Activated B cell treated with CpG ODN at 0.5 μM for 24 hours (primary cell): ENCODE measurements at regions not wholly inside any gene's neighbourhood (a gene's known extent, or its start where the extent isn't known, plus 50 kb on each side); places are given as distances from the start of the nearest gene placed in this dataset.

Source experiments
- ATAC-seq: fragments of 200-7000 bp; cut with Tn5 transposase; one replicate; pipeline ENCODE4 v1.10.0; 2021; ENCODE audit warnings: low read depth, mild to moderate bottlenecking, moderate library complexity
- CTCF ChIA-PET: fragments of 350-600 bp; sonication (Branson Sonifier 250); formaldehyde crosslinking; loops from one replicate; lab custom pipeline; 2021; ENCODE audit warnings: antibody characterized with exemption; lab: Charles Lee
- POLR2A ChIA-PET: fragments of 350-600 bp; sonication (Branson Sonifier 250); formaldehyde crosslinking; loops from one replicate; lab custom pipeline; 2021; ENCODE audit warnings: antibody characterized with exemption; lab: Charles Lee
- DNase-seq: peaks from one replicate; pipeline ENCODE4 v3.0.0; 2022
- H3K27ac Mint-ChIP-seq: one replicate; pipeline ENCODE4 v1.8.0; 2020; ENCODE audit warnings: mixed read lengths
- H3K27me3 Mint-ChIP-seq: one replicate; pipeline ENCODE4 v1.8.0; 2021; ENCODE audit warnings: mixed read lengths
- H3K36me3 Mint-ChIP-seq: one replicate; pipeline ENCODE4 v1.8.0; 2021; ENCODE audit warnings: low read depth, mixed read lengths
- H3K4me1 Mint-ChIP-seq: one replicate; pipeline ENCODE4 v1.8.0; 2021; ENCODE audit warnings: mixed read lengths
- H3K4me3 Mint-ChIP-seq: one replicate; pipeline ENCODE4 v1.8.0; 2020; ENCODE audit warnings: mild to moderate bottlenecking, mixed read lengths
- H3K9me3 Mint-ChIP-seq: one replicate; pipeline ENCODE4 v1.8.0; 2020; ENCODE audit warnings: mixed read lengths
- CTCF ChIP-seq: fragments of 200-600 bp; IDR thresholded peaks from one replicate; pipeline ENCODE4 v1.8.0; 2022; ENCODE audit warnings: antibody characterized with exemption, mild to moderate bottlenecking
- intact Hi-C: fragments of 100-400 bp; cut with micrococcal nuclease; formaldehyde crosslinking; loops from one replicate; pipeline ENCODE4 v1.15.1; 2024

GRCh38 chr5:129400395-129400983 is 59.6 kb upstream of the ADAMTS19 start:
- no peak for DNase-seq
- no peak overlapping the region for H3K27ac Mint-ChIP-seq
- H3K4me1 Mint-ChIP-seq = no peaks in the 10 kb centered on the region
- TF ChIP-seq CTCF = no peak
- H3K36me3 Mint-ChIP-seq = no peaks in the 10 kb centered on the region
- no peak for ATAC-seq
- no peak overlapping the region for H3K4me3 Mint-ChIP-seq
- intact Hi-C loops = no loop called here
- H3K27me3 Mint-ChIP-seq = no peaks in the 10 kb centered on the region
- POLR2A ChIA-PET = interaction anchor here (0.6 kb wide), 1 partner anchor 1489 kb away, joined by 11 read pairs; no protein-coding TSS in a partner anchor
- CTCF ChIA-PET = no interaction called here
- H3K9me3 Mint-ChIP-seq = no peaks in the 10 kb centered on the region

DNA sequence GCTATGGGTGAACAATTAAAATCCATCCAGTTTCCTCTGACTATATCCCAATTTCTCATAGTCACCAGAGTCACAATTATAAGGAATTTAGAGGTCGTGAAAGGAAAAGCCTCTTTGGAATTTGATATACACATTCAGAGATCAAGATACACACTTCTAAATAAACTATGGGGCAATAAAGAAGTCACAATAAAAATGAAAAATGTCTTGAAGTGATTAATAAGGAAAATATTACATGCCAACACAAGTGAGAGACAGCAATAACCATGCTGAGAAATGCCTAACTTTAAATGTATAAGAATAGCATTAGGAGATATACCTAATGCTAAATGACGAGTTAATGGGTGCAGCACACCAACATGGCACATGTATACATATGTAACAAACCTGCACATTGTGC is 54.9 kb upstream of the ADAMTS19 start:
- CTCF ChIA-PET = no interaction called here
- no peak for TF ChIP-seq CTCF
- POLR2A ChIA-PET = no interaction called here
- no peak overlapping the region for H3K4me3 Mint-ChIP-seq
- no peaks in the 10 kb centered on the region for H3K4me1 Mint-ChIP-seq
- H3K27me3 Mint-ChIP-seq = no peaks in the 10 kb centered on the region
- intact Hi-C loops = no loop called here
- H3K27ac Mint-ChIP-seq = no peak overlapping the region
- no peaks in the 10 kb centered on the region for H3K36me3 Mint-ChIP-seq
- DNase-seq = no peak
- ATAC-seq = no peak
- no peaks in the 10 kb centered on the region for H3K9me3 Mint-ChIP-seq

GRCh38 chr5:129406440-129406839 is 53.7 kb upstream of the ADAMTS19 start:
- CTCF ChIA-PET = no interaction called here
- H3K27ac Mint-ChIP-seq = no peak overlapping the region
- POLR2A ChIA-PET = no interaction called here
- TF ChIP-seq CTCF = no peak
- ATAC-seq = no peak
- intact Hi-C loops = no loop called here
- H3K9me3 Mint-ChIP-seq = no peaks in the 10 kb centered on the region
- no peak for DNase-seq
- H3K27me3 Mint-ChIP-seq = no peaks in the 10 kb centered on the region
- no peaks in the 10 kb centered on the region for H3K36me3 Mint-ChIP-seq
- H3K4me3 Mint-ChIP-seq = no peak overlapping the region
- H3K4me1 Mint-ChIP-seq = no peaks in the 10 kb centered on the region
